HG03103 (cell line): ENCODE measurements at regions not wholly inside any gene's neighbourhood (a gene's known extent, or its start where the extent isn't known, plus 50 kb on each side); places are given as distances from the start of the nearest gene placed in this dataset.

Experiments
- ATAC-seq: cut with Tn5 transposase; IDR thresholded peaks from one replicate; pipeline ENCODE4 v1.9.1; 2021; ENCODE audit warnings: low read depth; ENCODE audit not compliant: unreplicated experiment

DNA sequence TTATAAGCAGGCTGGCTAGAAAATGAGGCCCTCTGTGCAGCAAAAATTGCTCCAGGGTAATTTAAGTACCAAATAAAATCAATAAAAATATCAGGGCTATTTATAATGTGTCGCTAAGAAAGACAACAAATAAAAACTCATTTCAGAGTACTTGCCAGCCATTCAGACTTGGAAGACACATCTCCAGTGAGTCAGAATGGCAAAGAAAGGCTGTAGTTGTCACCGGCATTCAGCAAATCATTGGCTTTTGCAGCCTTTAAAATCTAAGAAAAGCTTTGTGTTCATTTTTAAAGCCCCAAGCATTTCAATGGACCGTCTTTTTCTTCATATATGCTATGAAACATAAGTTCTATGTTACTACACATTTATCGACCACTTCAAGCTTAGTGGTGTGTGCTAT lies 141.1 kb upstream of the HNMT start:
- ATAC-seq = no peak

GRCh38 chr2:137824501-137824900 lies 139.8 kb upstream of the HNMT start:
- no peak for ATAC-seq

GRCh38 chr2:137826373-137827372 lies 137.6 kb upstream of the HNMT start:
- peak; percentile 95 for ATAC-seq

- ATAC-seq = no peak
Observed at GRCh38 chr2:137828624-137829023, 135.6 kb upstream of the HNMT start.

DNA sequence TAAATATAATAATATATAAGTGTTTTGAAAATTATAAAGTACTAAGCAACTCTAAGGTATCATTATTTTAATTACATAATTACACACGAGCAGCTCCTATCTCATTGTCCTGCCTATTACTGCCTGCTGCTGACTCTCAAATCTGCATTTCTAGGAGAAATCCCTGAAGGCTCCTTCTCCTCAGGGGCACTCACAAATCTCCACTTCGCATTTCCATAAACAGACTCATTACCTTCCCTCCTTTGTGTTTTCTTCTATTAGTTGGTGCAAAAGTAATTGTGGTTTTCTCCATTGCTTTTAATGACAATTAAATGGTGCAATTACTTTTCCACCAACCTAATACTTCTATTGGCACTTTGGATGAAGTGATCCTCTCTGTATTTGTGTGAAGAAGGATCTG lies 135.0 kb upstream of the HNMT start:
- no peak for ATAC-seq

DNA sequence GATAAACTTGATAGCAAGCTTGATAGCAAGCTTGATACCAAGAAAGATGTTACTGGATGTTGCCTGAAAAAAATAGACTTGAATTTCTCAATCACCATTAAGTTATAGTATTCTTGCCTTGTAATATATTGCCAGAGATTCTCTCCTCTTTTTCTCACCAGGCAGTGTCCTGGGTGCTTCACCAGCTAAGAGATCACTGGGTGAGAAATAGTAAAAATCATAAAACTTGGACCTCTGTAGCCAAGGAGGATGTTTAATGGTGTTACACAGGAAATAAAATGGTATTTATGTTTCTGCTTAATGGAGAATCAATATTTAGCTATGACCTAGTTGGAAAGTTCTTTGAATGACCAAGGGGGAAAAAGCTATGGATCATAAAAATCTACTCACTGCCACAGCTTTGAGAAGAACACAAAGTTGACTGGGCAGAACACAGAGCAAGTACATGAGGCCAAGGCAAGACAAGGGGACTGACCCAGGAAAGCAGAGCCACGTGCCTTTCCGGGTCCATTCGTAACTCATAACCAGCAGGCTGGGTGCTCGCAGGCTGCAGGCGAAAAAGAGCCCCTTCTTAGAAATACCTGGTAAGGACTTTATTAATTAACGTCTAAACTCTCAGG lies 129.4 kb upstream of the HNMT start:
- ATAC-seq = no peak

GRCh38 chr2:137836671-137837070 lies 127.6 kb upstream of the HNMT start:
- no peak for ATAC-seq

DNA sequence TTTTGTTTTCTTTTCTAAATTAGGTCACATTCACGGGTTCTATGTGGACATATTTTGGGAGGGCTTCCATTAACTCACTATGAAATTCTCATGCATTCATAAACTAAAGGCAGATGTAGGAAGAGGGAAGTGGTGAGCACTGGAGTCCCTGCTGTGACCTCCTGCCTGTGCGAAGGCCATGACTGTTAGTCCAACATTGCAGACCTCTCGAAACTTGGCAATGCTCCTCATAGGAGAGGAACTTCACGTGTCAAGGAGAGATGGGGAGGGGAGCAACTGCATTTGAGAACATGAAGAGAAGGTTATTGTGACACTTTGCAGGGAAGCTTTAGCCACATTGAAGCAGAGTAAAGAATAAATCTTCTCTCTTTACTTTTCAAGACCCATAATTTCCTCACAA lies 126.4 kb upstream of the HNMT start:
- ATAC-seq = no peak

DNA sequence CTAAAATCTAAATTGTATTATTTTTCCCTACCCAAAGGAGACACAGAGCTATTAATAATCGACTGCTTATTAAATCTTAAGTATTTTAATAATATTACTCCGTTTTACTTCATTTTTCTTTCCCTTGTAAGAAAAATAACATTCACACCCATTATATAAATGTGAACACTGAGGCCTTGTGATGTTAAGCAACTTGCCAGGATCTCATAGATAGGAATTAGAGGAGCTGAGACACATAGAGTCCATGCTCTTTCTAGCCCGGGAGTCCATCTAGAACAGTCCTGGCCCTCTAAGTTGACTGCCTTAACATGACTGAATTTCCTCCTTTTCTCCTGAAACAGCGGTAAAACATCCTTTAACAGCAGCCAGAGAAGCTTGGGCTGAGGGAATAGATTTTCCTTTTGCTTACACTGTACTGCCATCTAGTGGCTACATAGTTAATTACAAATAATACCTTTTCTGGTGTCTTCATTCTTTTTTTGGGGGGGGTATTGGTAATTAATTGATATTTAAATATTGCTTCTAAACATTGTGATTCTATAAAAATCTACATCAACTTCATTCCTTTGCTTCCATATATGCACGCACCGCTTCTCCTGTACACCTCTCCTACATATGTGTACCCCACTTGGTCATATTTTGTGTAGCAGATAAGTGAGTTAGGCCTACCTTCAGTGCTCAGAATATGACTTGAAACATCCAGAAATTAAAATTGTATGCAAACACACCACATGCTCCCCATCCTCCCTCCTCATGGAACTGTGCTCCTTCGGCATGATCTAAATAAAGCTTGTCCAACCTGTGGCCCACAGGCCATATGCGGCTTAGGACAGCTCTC lies 125.8 kb upstream of the HNMT start:
- peak; percentile 55 for ATAC-seq

GRCh38 chr2:137842430-137842829 lies 121.8 kb upstream of the HNMT start:
- ATAC-seq = no peak

DNA sequence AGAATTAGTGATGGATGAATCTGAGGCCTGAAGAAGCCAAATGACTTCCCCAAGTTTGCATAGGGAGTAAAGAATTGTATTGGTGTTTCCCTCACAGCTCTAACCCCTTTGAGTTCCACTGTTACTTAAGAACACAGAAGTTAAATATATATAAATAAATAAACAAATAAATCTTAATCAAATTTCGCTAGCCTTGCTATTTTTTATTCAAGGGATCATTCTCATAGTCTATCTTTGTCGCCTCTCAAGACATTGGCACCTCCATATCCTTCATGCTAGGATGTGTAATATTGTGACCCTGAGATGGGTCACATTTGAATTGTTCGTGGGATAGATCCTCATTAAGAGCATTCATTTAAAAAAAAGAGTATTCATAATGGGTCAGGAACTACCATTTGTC lies 121.3 kb upstream of the HNMT start:
- ATAC-seq = no peak

DNA sequence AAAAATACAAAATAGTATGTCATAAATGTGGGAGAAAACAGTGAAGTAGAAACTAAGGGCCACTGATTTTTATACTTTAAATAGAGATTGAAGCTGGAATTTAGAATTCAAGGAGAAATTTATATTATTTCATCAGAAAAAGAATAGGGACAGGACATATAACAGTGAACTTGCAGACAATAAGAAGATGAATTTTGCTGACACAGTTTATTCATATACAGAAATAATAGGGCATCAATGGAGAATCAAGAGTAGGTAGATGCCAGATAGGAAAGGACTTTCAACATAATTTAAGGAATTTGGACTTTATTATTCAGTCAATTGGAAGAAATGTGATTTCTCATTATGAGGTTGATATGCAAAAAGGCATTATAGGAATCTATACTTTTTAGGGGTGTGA lies 118.9 kb upstream of the HNMT start:
- no peak for ATAC-seq

- ATAC-seq = no peak
Observed at GRCh38 chr2:137846993-137847392, 117.3 kb upstream of the HNMT start.

DNA sequence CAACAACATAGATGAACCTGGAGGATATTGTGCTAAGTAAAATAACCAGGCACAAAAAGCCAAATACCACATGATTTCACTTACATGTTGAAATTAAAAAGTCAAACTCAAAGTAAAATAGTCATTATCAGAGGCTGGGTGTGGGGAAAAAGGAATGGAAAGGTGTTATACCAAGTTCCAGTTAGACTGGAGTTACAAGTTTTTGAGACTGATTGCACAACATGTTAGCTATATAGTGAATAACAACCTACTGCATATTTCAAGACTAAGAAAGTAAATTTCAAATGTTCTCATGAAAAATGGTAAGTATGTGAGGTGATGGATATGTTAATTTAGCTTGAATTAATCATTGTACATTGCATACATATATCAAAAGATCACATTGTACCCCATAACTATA lies 116.8 kb upstream of the HNMT start:
- no peak for ATAC-seq

GRCh38 chr2:137857881-137858280 lies 106.4 kb upstream of the HNMT start:
- no peak for ATAC-seq

GRCh38 chr2:137862651-137863050 lies 101.6 kb upstream of the HNMT start:
- no peak for ATAC-seq

- ATAC-seq = peak; percentile 81
Observed at GRCh38 chr2:137865954-137866540, 98.2 kb upstream of the HNMT start.

DNA sequence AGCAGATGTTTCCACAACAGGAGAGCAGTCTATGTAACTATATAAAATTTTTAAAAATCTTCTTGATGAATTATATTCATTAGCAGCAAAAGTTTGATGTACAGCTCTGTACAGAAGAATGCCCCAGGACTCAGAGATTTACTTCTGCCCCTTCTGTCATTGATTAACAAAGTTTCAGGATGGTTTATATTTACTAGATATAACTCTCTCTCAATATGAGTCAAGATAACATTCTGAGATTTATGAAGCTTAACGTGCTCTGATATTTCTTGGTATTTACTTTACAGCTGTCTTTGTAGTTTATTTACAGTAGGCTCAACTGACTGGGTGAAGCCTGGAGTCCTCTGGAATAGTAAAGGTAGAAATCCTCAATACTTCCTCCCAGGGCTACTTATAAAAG lies 93.6 kb upstream of the HNMT start:
- no peak for ATAC-seq

- ATAC-seq = no peak
Observed at GRCh38 chr2:137872577-137872976, 91.7 kb upstream of the HNMT start.

- ATAC-seq = no peak
Observed at GRCh38 chr2:137873536-137874244, 90.6 kb upstream of the HNMT start.
